ENCODE measurements at regions not wholly inside any gene's neighbourhood (a gene's known extent, or its start where the extent isn't known, plus 50 kb on each side); places are given as distances from the start of the nearest gene placed in this dataset.

- ATAC-seq (no peak), DNase-seq (no peak)
- Histone ChIP-seq H3K9me3 (no peaks in the 10 kb centered on the region), H3K36me3 (no peaks in the 10 kb centered on the region), H3K27ac (no peak overlapping the region), H3K4me1 (no peaks in the 10 kb centered on the region), H3K27me3 (no peaks in the 10 kb centered on the region), H3K4me3 (no peak overlapping the region)
- in situ Hi-C loops (cut with MboI; ENCODE audit: low sequenced_read_pairs in 4 of 4) = no loop called here
- intact Hi-C loops (cut with DNase I; ENCODE audit: low total_unique reads) = no loop called here
- TF ChIP-seq POLR2A (IDR thresholded peaks at IDR 0.05) (no peak), CTCF (IDR thresholded peaks at IDR 0.05 in 4 of 5, conservative IDR thresholded peaks at IDR 0.05 in 1 of 5) (no peak)
Observed at GRCh38 chr2:3101016-3101942, 276.3 kb downstream of the EIPR1 start.

DNA sequence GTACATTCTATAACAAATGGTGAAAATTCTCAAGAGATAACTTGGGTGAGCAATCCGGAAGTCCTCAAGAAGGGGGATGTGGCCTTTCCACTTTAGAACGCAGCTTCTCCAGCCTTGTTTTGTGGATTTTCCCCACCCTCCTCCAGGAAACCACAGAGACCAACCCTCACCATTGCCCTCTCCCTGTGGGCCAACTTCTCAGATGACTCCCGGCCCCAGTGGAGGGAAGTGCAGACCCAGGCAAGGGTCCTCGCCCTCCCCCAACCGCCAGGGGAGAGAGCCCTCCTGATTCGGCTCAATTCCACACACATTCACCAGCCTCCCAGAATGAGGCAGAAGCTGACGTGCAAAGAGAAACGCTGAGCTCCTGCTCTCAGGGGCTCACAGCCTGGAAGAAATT, 277.2 kb downstream of the EIPR1 start:
- no peak for ATAC-seq
- no peaks in the 10 kb centered on the region for H3K4me1 ChIP-seq
- H3K27ac ChIP-seq = no peak overlapping the region
- in situ Hi-C loops (cut with MboI; ENCODE audit: low sequenced_read_pairs in 4 of 4) (no loop called here), intact Hi-C loops (cut with DNase I; ENCODE audit: low total_unique reads) (no loop called here)
- no peak for DNase-seq
- no peaks in the 10 kb centered on the region for H3K9me3 ChIP-seq
- H3K36me3 ChIP-seq = no peaks in the 10 kb centered on the region
- H3K27me3 ChIP-seq = no peaks in the 10 kb centered on the region
- H3K4me3 ChIP-seq = no peak overlapping the region
- no peak for TF ChIP-seq POLR2A (IDR thresholded peaks at IDR 0.05)
- no peak for TF ChIP-seq CTCF (IDR thresholded peaks at IDR 0.05 in 4 of 5, conservative IDR thresholded peaks at IDR 0.05 in 1 of 5)

- Histone ChIP-seq H3K4me3 (no peak overlapping the region), H3K27ac (no peak overlapping the region), H3K36me3 (no peaks in the 10 kb centered on the region), H3K27me3 (no peaks in the 10 kb centered on the region), H3K4me1 (no peaks in the 10 kb centered on the region), H3K9me3 (no peaks in the 10 kb centered on the region)
- ATAC-seq (no peak), DNase-seq (no peak)
- intact Hi-C loops (cut with DNase I; ENCODE audit: low total_unique reads) (no loop called here), in situ Hi-C loops (cut with MboI; ENCODE audit: low sequenced_read_pairs in 4 of 4) (no loop called here)
- TF ChIP-seq POLR2A (IDR thresholded peaks at IDR 0.05) = no peak
- TF ChIP-seq CTCF (IDR thresholded peaks at IDR 0.05 in 4 of 5, conservative IDR thresholded peaks at IDR 0.05 in 1 of 5) = no peak
Observed at GRCh38 chr2:3099860-3100234, 277.8 kb downstream of the EIPR1 start.

- no peak overlapping the region for H3K27ac ChIP-seq
- no peak overlapping the region for H3K4me3 ChIP-seq
- H3K4me1 ChIP-seq = no peaks in the 10 kb centered on the region
- no peak for ATAC-seq
- no peak for DNase-seq
- intact Hi-C loops (cut with DNase I; ENCODE audit: low total_unique reads) (no loop called here), in situ Hi-C loops (cut with MboI; ENCODE audit: low sequenced_read_pairs in 4 of 4) (no loop called here)
- no peak for TF ChIP-seq POLR2A (IDR thresholded peaks at IDR 0.05)
- no peak for TF ChIP-seq CTCF (IDR thresholded peaks at IDR 0.05 in 4 of 5, conservative IDR thresholded peaks at IDR 0.05 in 1 of 5)
- no peaks in the 10 kb centered on the region for H3K36me3 ChIP-seq
- H3K9me3 ChIP-seq = no peaks in the 10 kb centered on the region
- H3K27me3 ChIP-seq = no peaks in the 10 kb centered on the region
Observed at GRCh38 chr2:3099145-3099859, 278.3 kb downstream of the EIPR1 start.

Data from gastrocnemius medialis (tissue), 4 donors.